ENCODE measurements at regions not wholly inside any gene's neighbourhood (a gene's known extent, or its start where the extent isn't known, plus 50 kb on each side); places are given as distances from the start of the nearest gene placed in this dataset.

DNA sequence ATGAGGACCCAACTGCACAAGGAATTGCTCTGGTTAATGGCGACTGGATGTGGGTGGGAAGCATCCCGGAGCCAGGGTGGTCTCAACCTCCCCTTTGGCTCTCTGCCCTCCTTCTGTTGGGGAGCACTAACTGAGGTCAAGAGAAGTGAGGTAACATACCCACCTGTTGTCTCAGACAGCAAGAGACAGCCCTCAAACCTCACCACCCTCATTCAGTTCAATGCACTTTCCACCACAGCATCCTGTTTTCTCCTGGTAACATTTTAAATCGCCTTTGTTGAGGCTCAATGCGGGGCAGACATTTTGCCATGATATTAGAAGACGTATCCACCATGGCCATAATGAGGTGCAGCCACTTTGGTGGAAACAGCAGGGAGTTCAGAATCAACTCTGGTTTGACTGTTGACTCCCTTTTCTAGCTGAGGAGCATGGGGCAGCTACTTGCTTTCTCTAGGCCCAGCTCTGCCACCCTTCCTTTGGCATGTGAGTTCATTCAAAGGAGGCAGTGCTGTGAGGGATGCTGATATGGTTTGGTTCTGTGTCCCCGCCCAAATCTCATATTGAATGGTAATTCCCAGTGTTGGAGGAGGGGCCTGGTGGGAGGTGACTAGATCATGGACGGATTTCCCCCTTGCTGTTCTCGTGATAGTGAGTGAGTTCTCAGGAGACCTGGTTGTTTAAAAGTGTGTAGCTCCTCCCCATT is 338.6 kb downstream of the PCNX1 start:
- Histone ChIP-seq H3F3A (ENCODE audit: low read depth) (peaks cover 3% of the 10 kb centered on the region; the same call in 1 of the 2 replicates), H3K36me3 (ENCODE audit: insufficient read depth, low read length) (no peaks in the 10 kb centered on the region), H3K4me3 (ENCODE audit: low read length, poor library complexity, severe bottlenecking) (peak overlapping the region; percentile 58), H2AFZ (ENCODE audit: low read length) (peak overlapping the region; percentile 58), H3K27me3 (ENCODE audit: insufficient read depth, low read length, poor library complexity, severe bottlenecking) (no peaks in the 10 kb centered on the region), H3K9me3 (ENCODE audit: insufficient read depth, low read depth, low read length) (peaks cover 16% of the 10 kb centered on the region; the same call in 1 of the 2 replicates), H4K20me1 (ENCODE audit: insufficient read depth, low read length, poor library complexity, severe bottlenecking) (no peaks in the 10 kb centered on the region), H3K79me2 (ENCODE audit: insufficient read depth, low read length) (no peaks in the 10 kb centered on the region), H3K4me1 (ENCODE audit: insufficient read depth, low read length, poor library complexity, severe bottlenecking) (peaks cover 41% of the 10 kb centered on the region), H3K9me2 (replicated peaks; ENCODE audit: low read depth, low read length) (no peaks in the 10 kb centered on the region), H3K9ac (ENCODE audit: low read depth, low read length, poor library complexity, severe bottlenecking) (no peak overlapping the region), H3K4me2 (ENCODE audit: low read depth, low read length, poor library complexity, severe bottlenecking) (peak overlapping the region; percentile 64)
- TF ChIP-seq, protein P1, sequence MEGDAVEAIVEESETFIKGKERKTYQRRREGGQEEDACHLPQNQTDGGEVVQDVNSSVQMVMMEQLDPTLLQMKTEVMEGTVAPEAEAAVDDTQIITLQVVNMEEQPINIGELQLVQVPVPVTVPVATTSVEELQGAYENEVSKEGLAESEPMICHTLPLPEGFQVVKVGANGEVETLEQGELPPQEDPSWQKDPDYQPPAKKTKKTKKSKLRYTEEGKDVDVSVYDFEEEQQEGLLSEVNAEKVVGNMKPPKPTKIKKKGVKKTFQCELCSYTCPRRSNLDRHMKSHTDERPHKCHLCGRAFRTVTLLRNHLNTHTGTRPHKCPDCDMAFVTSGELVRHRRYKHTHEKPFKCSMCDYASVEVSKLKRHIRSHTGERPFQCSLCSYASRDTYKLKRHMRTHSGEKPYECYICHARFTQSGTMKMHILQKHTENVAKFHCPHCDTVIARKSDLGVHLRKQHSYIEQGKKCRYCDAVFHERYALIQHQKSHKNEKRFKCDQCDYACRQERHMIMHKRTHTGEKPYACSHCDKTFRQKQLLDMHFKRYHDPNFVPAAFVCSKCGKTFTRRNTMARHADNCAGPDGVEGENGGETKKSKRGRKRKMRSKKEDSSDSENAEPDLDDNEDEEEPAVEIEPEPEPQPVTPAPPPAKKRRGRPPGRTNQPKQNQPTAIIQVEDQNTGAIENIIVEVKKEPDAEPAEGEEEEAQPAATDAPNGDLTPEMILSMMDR (conservative IDR thresholded peaks at IDR 0.05; ENCODE audit: low read length), result no peak
- no peak for TF ChIP-seq EZH2phosphoT487 (IDR thresholded peaks at IDR 0.05; ENCODE audit: borderline replicate concordance)

DNA sequence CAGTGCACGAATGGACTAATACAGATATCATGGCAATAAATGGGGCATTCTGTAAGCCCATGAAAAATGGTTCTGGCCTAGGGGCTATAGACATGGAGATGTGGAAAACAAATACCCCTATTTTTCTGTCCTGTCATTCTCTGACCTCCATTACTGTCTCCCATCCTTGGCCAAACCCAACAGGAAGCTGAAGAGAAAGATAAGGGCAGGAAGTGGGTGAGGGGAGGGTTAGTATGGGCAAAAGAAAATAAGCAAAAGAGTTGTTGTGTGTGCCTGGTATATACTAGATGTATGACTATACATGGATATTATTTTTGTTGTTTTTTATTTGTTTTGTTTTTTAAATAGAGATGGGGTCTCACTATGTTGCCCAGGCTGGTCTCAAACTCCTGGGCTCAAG is 339.3 kb downstream of the PCNX1 start:
- peak overlapping the region; percentile 58 for H3K4me3 ChIP-seq (ENCODE audit: low read length, poor library complexity, severe bottlenecking)
- H3K9me3 ChIP-seq (ENCODE audit: insufficient read depth, low read depth, low read length), result peaks cover 16% of the 10 kb centered on the region; the same call in 1 of the 2 replicates
- no peaks in the 10 kb centered on the region for H4K20me1 ChIP-seq (ENCODE audit: insufficient read depth, low read length, poor library complexity, severe bottlenecking)
- H3K9ac ChIP-seq (ENCODE audit: low read depth, low read length, poor library complexity, severe bottlenecking), result no peak overlapping the region
- H3K79me2 ChIP-seq (ENCODE audit: insufficient read depth, low read length), result no peaks in the 10 kb centered on the region
- TF ChIP-seq EZH2phosphoT487 (IDR thresholded peaks at IDR 0.05; ENCODE audit: borderline replicate concordance), result no peak
- TF ChIP-seq, protein P1 (conservative IDR thresholded peaks at IDR 0.05; ENCODE audit: low read length), result no peak
- H3K9me2 ChIP-seq (replicated peaks; ENCODE audit: low read depth, low read length), result no peaks in the 10 kb centered on the region
- peaks cover 37% of the 10 kb centered on the region for H3K4me1 ChIP-seq (ENCODE audit: insufficient read depth, low read length, poor library complexity, severe bottlenecking)
- H2AFZ ChIP-seq (ENCODE audit: low read length), result peak overlapping the region; percentile 58; the same call in 1 of the 2 replicates
- H3K4me2 ChIP-seq (ENCODE audit: low read depth, low read length, poor library complexity, severe bottlenecking), result peak overlapping the region; percentile 64
- no peaks in the 10 kb centered on the region for H3K27me3 ChIP-seq (ENCODE audit: insufficient read depth, low read length, poor library complexity, severe bottlenecking)
- no peaks in the 10 kb centered on the region for H3K36me3 ChIP-seq (ENCODE audit: insufficient read depth, low read length)
- H3F3A ChIP-seq (ENCODE audit: low read depth), result peaks cover 6% of the 10 kb centered on the region; the same call in 1 of the 2 replicates

DNA sequence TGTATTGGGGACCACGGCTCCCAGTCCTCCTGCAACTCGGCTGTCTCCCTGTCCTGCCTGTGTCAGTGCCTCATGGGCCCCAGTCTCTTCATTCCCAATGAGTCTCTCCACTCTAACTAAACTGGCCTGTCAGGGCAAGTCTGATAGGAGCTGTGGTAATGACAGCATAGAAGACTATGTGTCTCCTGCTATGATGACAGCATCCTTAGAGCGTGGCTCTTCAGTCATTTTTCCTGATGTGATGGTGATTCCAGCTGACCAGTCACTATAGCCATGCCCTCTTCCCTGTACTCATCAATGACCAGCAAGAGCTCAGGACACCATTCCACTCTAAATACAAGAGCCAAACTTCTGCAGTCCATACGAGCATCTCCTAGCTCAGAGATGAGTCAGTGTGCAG is 339.8 kb downstream of the PCNX1 start:
- Histone ChIP-seq H3K9ac (ENCODE audit: low read depth, low read length, poor library complexity, severe bottlenecking) (no peak overlapping the region), H2AFZ (ENCODE audit: low read length) (no peak overlapping the region), H3K79me2 (ENCODE audit: insufficient read depth, low read length) (no peaks in the 10 kb centered on the region), H3K27me3 (ENCODE audit: insufficient read depth, low read length, poor library complexity, severe bottlenecking) (no peaks in the 10 kb centered on the region), H3K36me3 (ENCODE audit: insufficient read depth, low read length) (no peaks in the 10 kb centered on the region), H4K20me1 (ENCODE audit: insufficient read depth, low read length, poor library complexity, severe bottlenecking) (no peaks in the 10 kb centered on the region), H3K4me3 (ENCODE audit: low read length, poor library complexity, severe bottlenecking) (peak overlapping the region; percentile 58), H3K4me2 (ENCODE audit: low read depth, low read length, poor library complexity, severe bottlenecking) (peak overlapping the region; percentile 64), H3F3A (ENCODE audit: low read depth) (peaks cover 6% of the 10 kb centered on the region; the same call in 1 of the 2 replicates), H3K4me1 (ENCODE audit: insufficient read depth, low read length, poor library complexity, severe bottlenecking) (peaks cover 35% of the 10 kb centered on the region), H3K9me3 (ENCODE audit: insufficient read depth, low read depth, low read length) (peaks cover 16% of the 10 kb centered on the region; the same call in 1 of the 2 replicates), H3K9me2 (replicated peaks; ENCODE audit: low read depth, low read length) (no peaks in the 10 kb centered on the region)
- TF ChIP-seq, protein P1 (conservative IDR thresholded peaks at IDR 0.05; ENCODE audit: low read length), result no peak
- no peak for TF ChIP-seq EZH2phosphoT487 (IDR thresholded peaks at IDR 0.05; ENCODE audit: borderline replicate concordance)

Measured in Loucy (cell line).